KOPT-K1 (cell line): ENCODE measurements at regions not wholly inside any gene's neighbourhood (a gene's known extent, or its start where the extent isn't known, plus 50 kb on each side); places are given as distances from the start of the nearest gene placed in this dataset.
"Not testable (repeated sequence)": the region's sequence is repeated elsewhere in the genome, so short reads cannot be mapped to it uniquely, and the experiment has no call there.

Source experiments
- H3K27ac ChIP-seq: fragments of 200-600 bp; sonication (generic); 2 replicates; pipeline ENCODE4 v1.5.1; 2016; ENCODE audit warnings: antibody characterized with exemption, mild to moderate bottlenecking, low read depth, low read length; ENCODE audit not compliant: poor library complexity, severe bottlenecking
- H3K36me3 ChIP-seq: fragments of 200-600 bp; sonication (generic); 2 replicates; pipeline ENCODE4 v1.5.1; 2017; ENCODE audit warnings: antibody characterized with exemption, mild to moderate bottlenecking, low read length, moderate library complexity; ENCODE audit not compliant: insufficient read depth
- H3K9me3 ChIP-seq: fragments of 200-600 bp; sonication (generic); 2 replicates; pipeline ENCODE4 v1.5.1; 2017; ENCODE audit warnings: antibody characterized with exemption, low read length, mild to moderate bottlenecking; ENCODE audit not compliant: insufficient read depth, poor library complexity, severe bottlenecking

- Histone ChIP-seq H3K9me3 (no peaks in the 10 kb centered on the region), H3K36me3 (no peaks in the 10 kb centered on the region), H3K27ac (no peak overlapping the region)
Observed at GRCh38 chr5:26434688-26435087, 603.7 kb downstream of the CDH9 start.

DNA sequence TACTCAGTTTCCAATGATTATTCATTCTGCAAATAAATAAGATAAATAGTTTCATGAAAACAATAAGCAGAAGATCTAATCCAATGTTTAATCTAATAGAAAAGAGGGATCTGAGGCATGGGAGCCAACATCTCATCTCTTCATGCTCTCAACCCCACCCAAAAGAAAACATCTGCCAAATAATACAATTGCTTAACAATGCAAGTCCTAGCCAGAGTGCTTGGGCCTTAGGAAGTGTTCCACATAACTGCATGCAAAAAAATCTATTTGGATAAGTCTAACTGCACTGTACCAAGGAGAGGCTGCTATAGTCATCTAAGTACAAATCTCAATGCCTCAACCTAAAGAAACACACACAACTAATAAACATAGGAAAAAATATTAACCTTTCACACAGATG lies 606.0 kb downstream of the CDH9 start:
- Histone ChIP-seq H3K36me3 (no peaks in the 10 kb centered on the region), H3K9me3 (no peaks in the 10 kb centered on the region)

GRCh38 chr5:26430323-26430722 lies 608.1 kb downstream of the CDH9 start:
- Histone ChIP-seq H3K36me3 (no peaks in the 10 kb centered on the region), H3K9me3 (no peaks in the 10 kb centered on the region)

More for the DNA sequence above, 606.0 kb downstream of the CDH9 start:
- H3K27ac ChIP-seq = no peak overlapping the region

DNA sequence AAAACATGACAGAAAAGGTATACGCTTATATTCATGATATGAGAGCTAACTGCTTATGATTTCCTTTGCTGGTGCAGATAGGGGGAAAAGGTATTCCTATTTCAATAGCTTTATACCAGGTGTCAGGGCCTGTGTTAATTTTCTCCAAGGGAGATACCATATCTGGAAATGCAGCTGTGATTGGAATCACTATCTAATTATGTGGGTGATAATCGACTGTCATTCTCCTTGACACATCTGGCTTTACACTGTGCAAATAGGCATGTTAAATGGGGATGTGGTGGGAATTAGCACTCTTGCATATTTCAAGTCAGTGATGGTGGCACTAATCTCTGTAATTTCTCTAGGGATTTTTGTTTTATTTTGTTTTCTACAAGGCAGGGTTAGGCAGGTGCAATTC lies 611.1 kb downstream of the CDH9 start:
- Histone ChIP-seq H3K27ac (no peak overlapping the region), H3K9me3 (no peaks in the 10 kb centered on the region)

More at GRCh38 chr5:26430323-26430722, 608.1 kb downstream of the CDH9 start:
- no peak overlapping the region for H3K27ac ChIP-seq

DNA sequence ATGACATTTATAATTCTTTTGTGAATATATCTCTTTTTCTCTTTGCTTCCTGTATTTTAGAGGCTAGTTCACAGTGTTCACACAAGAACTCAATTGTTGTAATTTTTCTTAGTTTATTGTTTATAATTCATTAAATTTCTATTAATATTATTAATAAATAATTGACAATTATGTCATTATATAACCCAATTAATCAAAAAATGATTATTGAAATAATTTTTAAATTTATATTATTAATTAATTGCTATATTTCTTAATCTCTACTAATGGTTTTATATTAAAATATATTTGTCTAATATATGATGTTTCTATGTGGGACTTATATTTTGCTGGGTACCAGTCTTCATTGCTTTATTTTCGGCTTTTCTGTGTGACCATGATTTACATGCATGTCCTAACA lies 618.4 kb downstream of the CDH9 start:
- Histone ChIP-seq H3K9me3 (no peaks in the 10 kb centered on the region), H3K36me3 (no peaks in the 10 kb centered on the region), H3K27ac (no peak overlapping the region)

More for the DNA sequence above, 611.1 kb downstream of the CDH9 start:
- no peaks in the 10 kb centered on the region for H3K36me3 ChIP-seq

- Histone ChIP-seq H3K9me3 (no peaks in the 10 kb centered on the region), H3K36me3 (no peaks in the 10 kb centered on the region), H3K27ac (no peak overlapping the region)
Observed at GRCh38 chr5:26416911-26417310, 621.5 kb downstream of the CDH9 start.

DNA sequence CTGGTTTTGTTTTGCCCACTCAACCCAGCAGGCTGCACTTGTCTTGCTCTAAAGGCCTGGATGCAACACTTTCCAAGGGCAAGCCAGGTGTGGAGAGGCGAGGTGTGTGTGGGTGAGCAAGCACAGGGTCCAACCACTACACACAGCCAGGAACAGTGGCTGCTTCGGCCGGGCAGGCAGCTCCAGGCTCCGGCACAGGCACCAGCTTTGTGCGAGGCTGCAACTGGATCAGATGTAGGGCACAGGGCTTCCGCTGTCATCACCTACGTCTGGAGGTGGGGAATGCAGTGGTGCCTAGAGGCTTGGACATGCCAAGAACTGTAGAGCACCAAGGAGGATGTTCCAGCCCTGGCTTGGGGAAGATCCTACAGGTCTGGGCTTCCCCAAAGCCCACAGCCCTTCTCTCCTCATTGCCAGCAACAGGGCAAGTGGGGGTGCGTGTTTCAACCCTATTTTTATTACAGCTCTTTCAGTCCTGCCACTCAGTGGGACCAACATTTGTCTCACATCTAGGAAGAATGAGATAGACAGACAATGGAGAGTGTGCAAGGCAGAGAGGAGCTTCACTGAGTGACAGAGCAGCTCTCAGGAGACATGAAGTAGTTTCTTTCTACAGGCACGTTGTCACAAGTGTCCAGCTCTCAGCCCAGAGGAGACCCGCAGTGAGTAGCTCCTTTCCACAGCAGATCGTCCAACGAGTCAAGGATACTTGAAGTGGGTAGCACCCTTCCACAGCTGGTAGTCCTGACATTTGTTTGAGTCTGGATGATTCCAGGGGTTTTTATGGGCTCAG lies 622.2 kb downstream of the CDH9 start:
- no peak overlapping the region for H3K27ac ChIP-seq
- H3K36me3 ChIP-seq = no peaks in the 10 kb centered on the region
- H3K9me3 ChIP-seq = no peaks in the 10 kb centered on the region

GRCh38 chr5:26390608-26391007 lies 647.8 kb downstream of the CDH9 start:
- no peaks in the 10 kb centered on the region for H3K9me3 ChIP-seq
- H3K27ac ChIP-seq = no peak overlapping the region
- H3K36me3 ChIP-seq = no peaks in the 10 kb centered on the region

DNA sequence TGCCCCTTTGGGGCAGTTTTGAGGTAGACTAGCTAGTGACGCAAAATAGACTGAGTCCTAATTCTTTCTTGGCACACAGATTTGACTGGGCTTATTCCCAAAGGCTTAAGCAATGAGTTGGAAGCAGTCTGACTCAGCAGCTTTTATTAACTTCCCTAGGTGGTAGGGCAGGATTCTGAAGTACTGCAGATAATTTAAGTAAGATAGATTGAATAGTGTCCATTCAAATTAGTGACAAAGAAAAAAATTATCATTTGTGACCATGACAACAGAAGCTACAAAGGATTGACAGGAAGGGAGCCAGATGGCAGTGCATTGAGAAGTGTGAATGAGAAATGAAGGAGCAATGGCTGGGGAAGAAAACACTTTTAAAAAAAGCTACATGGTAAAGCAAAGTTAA lies 649.4 kb downstream of the CDH9 start:
- H3K27ac ChIP-seq = no peak overlapping the region
- no peaks in the 10 kb centered on the region for H3K36me3 ChIP-seq
- H3K9me3 ChIP-seq = no peaks in the 10 kb centered on the region

- Histone ChIP-seq H3K27ac (no peak overlapping the region), H3K9me3 (no peaks in the 10 kb centered on the region), H3K36me3 (no peaks in the 10 kb centered on the region)
Observed at GRCh38 chr5:26386532-26386931, 651.9 kb downstream of the CDH9 start.

- H3K9me3 ChIP-seq = peaks cover 20% of the 10 kb centered on the region
- H3K27ac ChIP-seq, H3K36me3 ChIP-seq: not testable (repeated sequence)
Observed at GRCh38 chr5:26364624-26365023, 673.8 kb downstream of the CDH9 start.

DNA sequence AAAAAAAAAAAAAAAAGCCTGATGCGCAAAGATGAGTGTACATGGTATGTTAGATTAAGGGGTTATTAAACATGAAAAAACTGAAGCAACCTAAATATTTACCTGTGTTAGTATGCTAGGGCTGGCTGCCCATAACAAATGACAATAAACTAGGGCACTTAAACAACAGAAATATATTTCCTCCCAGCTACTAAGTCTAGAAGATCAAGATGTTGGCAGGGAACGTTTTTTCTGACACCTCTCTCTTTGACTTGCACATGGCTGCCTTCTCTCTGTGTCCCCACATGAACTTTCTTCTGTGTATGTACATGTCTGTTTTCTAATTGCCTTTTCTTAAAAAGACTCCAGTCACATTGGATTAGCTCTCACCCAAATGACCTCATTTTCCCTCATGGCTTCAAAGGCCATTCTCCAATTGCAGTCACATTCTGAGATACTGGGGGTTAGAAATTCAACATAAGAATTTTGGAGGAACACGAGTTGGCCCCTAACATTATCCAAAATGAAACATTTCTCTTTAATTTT lies 694.5 kb downstream of the CDH9 start:
- no peaks in the 10 kb centered on the region for H3K9me3 ChIP-seq
- H3K36me3 ChIP-seq = no peaks in the 10 kb centered on the region
- no peak overlapping the region for H3K27ac ChIP-seq

GRCh38 chr5:26339576-26339975 lies 698.8 kb downstream of the CDH9 start:
- no peak overlapping the region for H3K27ac ChIP-seq
- no peaks in the 10 kb centered on the region for H3K36me3 ChIP-seq
- H3K9me3 ChIP-seq = no peaks in the 10 kb centered on the region

DNA sequence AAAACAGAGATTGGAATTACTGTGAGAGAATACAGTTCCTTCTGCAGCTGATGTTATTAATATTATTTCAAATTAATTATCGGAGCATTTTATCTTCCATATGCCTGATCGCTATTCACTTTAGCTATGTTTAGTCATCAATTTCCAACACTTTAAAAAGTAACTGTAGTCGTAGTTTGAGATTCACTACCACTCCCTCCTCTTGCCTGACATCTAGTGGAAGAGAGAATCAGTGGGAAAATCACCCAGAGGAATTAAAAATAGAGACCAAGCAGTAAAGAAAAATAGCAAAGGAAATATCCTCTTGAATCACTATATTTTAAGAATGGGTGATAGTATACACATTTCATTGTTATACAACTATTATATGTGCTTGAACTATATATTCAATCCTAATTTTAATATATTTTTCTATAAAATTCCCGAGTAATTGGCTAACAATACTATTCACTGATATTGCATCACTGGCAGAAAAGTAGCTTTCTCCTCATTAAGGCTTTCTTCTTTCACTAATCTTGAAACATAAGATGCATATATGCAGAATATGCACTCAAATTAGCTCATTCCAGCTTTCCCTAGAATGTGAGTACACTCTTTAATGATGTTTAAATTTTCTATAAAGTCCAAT lies 708.7 kb downstream of the CDH9 start:
- Histone ChIP-seq H3K36me3 (no peaks in the 10 kb centered on the region), H3K9me3 (no peaks in the 10 kb centered on the region), H3K27ac (no peak overlapping the region)

DNA sequence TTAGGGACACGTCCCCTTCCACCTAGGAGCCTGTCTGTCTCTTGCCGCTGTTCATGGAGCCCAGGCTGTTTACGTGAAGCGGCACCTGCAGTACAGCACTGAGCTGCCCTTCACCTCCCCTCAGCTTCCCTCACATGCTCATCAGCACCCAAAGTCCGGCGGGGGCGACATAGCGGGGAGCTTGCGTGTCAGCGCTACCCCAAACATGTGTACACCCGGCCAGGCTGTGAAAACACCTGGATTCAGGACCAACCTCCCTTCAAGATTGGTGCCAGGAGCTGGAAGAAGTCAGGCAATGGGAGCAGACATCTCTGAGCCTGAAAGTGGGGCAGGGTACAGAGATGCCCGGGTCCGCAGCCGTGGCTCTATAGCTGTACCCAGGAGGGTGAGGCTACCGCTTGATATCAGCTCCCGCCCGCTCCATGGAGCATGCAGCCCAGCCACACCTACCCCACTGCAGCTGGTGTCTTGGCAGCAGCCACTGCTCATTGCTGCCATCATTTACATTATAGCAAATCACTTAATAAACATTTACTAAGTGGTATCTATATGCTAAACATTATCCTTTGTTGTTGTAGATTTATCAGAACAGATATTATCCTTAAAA lies 712.1 kb downstream of the CDH9 start:
- Histone ChIP-seq H3K9me3 (no peaks in the 10 kb centered on the region), H3K27ac (no peak overlapping the region), H3K36me3 (no peaks in the 10 kb centered on the region)
